ENCODE measurements at regions not wholly inside any gene's neighbourhood (a gene's known extent, or its start where the extent isn't known, plus 50 kb on each side); places are given as distances from the start of the nearest gene placed in this dataset.
"Not testable (repeated sequence)": the region's sequence is repeated elsewhere in the genome, so short reads cannot be mapped to it uniquely, and the experiment has no call there.

- no peak for DNase-seq
Observed at GRCh38 chr5:23451156-23451555, 56.3 kb upstream of the PRDM9 start.

DNA sequence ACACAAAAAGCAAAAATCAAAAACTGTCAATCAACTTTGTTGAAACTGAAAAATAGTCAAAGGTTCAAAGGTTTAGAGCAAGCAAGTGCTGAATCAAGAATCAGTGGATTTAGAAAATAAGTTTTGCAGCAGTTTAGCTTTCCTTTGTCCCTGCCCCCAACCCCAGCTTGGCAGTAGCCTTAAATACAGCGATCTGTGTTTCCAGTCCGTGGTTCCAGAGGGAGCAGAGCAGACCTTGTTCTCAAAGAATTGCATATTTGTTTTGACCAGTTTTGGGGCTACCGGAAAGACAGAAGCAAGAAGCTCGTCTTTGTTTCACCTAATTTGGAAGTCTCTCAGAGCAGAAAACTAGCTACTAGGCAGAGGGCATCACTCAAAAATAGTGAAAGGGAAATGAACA, 57.2 kb upstream of the PRDM9 start:
- no peak for DNase-seq

DNA sequence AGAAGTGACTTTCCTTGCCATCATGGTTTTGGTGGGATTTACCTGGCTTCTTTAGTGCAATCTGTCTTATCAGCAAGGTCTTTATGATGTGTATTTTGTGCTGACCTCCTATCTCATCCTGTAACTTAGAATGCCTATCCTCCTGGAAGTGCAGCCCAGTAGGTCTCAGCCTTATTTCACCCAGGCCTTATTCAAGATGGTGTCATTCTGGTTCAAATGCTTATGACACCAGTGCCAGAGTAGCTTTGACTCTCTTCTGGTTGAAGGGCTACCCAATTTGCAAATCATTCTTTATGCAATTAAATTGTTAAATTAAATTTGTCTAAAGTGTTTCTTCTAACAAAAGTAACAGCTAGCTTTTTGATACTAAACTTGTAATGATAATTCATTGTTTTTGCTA, 58.8 kb upstream of the PRDM9 start:
- DNase-seq = no peak

DNA sequence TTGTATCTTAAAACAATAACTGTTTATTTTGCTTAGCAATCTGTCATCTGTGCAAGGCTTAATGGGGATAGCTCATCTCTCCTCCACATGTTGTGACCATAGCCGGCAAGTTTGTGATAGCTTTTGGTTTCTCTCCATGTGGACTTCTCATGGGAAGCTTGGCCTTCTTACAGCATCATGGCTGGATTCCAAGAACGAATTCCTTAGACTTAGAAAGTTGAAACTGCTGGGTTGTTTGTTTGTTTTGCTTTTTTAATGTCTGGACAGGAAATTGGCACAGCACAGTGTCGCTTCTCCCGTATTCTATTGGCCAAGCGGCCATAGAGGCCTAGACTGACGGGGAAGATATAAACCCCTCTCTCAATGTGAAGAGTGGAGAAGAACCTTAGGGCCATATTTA, 61.0 kb upstream of the PRDM9 start:
- DNase-seq = no peak

DNA sequence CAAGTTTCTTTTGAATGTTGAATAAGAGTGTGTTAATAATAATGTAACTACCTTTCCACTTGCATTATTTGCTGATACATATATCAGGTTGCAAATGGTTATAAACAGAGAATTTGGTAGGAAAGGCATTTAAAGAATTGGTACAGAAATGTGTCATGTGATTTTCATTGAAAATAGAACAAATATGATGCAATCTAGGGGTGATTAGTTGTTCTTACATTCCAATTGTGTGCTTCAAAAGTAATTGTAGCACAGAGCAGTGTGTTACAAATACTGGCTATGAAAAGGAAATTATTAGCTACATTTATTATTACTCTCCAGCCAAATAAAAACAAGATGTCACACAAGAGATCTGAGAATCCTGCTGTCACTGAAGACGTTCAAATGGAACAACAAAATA, 61.8 kb upstream of the PRDM9 start:
- no peak for DNase-seq

DNA sequence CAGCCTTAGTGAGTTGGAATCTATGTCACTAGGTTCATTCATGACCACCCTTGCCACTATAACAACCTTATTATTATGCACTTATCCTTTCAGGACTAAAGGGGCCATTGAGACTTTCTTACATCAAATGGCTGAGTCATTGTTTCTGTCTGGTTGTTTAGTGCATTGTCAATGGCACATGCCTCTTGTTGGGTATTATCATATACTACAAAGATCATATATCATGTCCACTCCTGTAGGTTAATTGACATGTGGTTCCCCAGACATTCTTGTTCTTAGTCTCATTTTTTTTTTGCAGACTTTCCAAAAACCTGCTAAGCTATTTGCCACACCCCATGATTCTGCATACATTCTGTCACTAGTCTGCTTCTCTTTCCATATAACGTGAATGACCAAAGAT, 66.7 kb upstream of the PRDM9 start:
- no peak for DNase-seq

- DNase-seq = no peak
Observed at GRCh38 chr5:23437011-23437410, 70.4 kb upstream of the PRDM9 start.

DNA sequence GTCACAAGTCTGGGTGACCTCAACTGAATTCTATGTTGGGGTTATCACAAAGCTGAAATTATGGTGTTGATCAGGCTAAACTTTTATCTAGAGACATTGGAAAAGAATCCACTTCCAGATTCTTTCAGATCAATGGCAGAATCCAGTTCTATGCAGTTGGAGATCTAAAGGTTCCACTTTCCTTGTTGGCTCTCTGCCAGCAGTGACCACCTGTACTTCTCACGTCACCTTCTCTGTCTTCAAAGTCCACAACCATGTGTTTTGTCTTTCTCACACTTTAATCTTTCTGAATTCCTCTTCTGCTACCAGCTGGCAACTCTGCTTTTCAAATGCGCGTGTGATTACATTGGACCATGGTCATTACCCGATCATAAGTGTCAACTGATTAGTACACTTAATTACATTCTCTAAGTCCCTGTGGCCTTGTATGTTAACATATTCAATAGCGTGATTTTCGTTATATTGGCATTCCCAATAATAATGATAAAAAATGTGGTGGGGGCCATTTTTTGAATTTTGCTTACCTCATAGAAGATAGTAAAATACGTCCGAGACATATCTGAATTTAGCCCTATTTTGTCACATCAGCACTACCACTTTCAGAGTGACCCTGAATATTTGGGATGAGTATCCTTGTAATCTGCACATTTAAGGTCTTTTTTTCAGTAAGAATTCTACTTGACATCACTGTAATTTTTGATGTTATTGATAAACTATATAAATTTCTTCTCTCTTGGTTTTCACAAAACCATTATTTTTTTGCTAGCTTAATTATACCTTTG, 73.7 kb upstream of the PRDM9 start:
- DNase-seq = no peak

GRCh38 chr5:23428705-23429104, 78.7 kb upstream of the PRDM9 start:
- no peak for DNase-seq

DNA sequence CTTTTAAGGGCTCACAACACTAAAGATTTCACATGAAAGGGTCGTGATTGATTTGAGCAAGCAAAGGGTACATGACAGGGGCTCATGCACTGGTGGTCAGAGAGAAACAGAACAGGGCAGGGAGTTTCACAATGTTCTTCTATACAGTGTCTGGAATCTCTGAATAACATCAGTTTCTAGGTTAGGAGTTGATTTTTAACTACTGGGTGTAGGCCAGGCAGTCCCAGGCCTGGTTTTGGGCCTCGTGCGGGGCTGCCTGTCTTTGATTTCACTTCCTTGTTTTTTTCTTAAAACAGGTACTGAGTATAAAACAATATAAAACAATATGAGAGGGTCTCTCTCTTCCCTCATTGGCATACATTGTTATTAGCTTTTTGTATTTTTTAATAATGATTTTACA, 87.2 kb upstream of the PRDM9 start:
- DNase-seq = not testable (repeated sequence)

DNA sequence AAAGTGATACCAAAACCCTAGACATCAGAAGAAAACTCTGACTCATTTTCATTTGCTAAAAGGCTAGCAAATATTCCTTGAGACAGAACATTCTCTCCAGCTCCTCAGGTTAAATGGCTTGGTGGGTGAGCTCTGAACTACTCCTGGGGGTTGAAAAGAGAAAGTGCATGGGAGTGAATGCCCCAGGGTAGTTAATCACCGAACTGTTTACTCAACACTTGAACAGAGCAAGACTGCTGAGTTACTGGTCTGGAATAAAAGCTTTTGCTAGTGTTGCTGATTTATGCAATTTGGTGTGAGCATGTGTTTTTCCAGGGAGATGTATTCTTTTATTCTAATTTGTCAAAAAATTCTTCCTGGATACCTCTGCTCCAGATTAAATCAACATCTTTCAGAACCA, 88.3 kb upstream of the PRDM9 start:
- no peak for DNase-seq

DNA sequence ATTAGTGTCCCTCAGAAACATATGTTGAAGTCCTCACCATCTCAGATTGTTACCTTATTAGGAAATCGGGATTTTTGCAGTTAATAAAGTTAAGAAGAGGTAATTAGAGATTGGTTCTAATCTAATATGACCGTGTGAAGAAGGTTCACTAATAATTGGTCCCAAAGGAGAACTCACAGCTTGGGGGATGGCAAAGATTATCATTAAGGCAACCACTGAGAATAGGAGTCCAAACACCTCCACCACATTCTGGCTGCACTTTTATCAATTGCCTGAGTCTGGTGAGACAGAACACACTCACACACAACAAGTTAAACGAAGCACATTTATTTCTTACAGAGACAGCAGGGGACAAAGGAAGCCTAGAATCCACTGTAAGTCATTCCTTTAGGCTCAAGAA, 94.9 kb upstream of the PRDM9 start:
- no peak for DNase-seq

DNA sequence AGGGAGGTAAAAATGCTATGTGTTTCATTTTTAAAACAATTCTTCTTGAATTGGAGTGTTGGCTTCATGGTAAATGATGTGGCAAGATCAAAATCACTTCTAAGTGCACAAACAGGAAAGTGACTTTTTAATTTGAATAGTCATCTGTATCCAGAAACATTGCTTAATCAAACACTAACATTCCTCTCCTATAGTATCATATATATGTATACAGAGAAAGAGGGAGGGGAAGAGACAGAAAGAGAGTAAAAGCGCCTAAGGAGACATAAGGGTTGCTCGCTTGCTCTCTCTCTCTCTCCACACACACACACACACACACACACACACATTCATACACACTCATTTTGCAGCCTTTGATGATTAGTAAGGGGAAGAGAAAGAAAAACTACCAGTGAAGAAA, 95.4 kb upstream of the PRDM9 start:
- DNase-seq = no peak

DNA sequence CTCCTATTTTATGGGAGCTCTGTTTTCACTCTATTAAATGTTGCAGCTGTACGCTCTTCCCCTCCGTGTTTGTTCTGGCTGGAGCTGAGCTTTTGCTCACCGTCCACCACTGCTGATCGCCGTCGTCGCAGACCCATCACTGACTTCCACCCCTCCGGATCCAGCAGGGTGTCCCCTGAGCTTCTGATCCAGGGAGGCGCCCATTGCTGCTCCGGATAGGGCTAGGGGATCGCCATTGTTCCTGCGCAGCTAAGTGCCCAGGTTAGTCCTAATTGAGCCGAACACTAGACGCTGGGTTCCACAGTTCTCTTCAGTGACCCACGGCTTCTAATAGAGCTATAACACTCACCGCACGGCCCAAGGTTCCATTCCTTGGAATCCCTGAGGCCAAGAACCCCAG, 96.2 kb upstream of the PRDM9 start:
- DNase-seq = no peak

DNA sequence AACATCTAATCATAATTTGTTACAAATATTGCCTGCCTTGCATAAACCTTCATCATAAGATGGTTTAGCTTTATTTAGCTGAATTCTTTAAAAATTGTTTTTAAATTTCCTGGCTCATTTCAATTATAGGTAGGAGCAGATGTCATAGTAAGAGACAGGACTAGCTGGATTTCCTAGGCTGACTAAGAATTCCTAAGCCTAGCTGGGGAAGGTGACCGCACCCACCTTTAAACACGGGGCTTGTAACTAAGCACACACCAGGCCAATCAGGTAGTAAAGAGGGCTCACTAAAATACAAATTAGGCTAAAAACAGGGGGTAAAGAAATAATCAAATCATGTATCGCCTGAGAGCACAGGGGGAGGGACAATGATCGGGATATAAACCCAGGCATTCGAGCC, 96.6 kb upstream of the PRDM9 start:
- DNase-seq = not testable (repeated sequence)

DNA sequence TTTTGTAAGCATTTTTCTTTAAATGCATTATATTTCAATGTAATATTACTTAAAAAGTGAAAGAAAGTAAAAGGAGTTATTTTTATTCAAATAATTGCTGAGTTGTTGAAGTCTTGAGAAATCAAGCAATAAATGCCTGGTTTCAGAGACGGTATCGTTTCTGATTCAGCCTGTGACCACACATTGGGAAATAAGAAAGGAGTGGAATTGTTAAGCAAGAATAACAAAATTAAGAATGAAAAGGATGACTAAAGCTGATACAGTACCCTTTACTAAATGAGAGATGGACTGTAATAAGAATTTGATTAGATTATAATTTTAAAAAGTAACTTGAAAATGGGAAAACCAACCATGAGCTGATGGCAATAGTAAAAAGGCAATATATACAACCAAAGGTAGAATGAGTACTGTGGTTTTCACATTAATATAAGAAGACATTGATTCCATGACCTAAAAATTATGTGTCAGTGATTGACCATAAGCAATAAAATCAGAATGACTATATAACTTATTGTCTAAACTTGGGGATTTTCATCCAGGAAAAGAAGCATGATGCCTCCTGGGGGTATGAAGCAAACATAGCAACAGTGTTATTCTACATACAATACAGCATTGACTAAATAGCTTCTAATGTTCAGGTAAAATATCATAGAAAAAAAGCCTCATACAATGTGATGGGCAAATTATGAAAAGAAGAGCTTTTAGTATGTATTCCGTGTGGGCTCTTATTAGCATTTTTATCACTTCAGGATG, 101.9 kb upstream of the PRDM9 start:
- DNase-seq = no peak

- no peak for DNase-seq
Observed at GRCh38 chr5:23402585-23402984, 104.8 kb upstream of the PRDM9 start.

- no peak for DNase-seq
Observed at GRCh38 chr5:23400951-23401350, 106.5 kb upstream of the PRDM9 start.

DNA sequence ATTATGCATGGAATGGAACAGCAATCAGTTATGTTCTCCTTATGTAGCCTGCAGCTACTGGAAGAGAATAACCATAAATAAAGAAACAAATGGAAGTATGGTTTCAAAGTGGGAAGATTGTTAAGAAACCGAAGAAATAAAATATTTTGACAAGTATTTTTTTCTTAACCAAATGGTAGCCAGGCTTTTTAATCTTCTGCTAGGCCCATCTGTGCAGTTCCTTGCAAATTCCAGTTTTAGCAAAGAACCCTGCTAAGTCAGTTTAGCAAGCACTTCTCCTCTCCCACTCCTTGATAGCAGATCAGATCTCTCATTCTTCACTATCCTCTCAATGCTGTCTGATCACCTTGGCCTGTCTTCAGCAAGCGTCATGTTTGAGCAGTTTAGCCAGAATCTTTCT, 111.1 kb upstream of the PRDM9 start:
- DNase-seq = no peak

GRCh38 chr5:23389291-23390101, 117.9 kb upstream of the PRDM9 start:
- no peak for DNase-seq

DNA sequence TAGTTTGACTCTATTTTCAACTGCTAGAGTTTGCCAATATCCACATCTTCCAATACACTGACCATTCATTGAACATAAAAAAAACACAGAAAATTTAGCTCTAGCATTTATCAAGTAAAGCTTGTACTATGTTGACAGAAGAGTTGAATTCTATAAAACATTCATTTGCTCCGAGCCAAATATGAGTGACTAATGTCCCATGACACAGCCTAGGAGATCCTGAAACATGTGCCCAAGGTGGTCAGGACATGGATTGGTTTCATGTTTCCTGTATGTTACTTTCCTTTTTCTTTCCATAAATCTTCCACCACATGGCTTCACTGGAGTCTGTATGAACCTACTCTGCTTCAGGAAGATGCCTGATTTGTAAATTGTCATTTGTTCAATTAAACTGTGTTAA, 122.4 kb upstream of the PRDM9 start:
- no peak for DNase-seq

GRCh38 chr5:23372177-23372576, 135.2 kb upstream of the PRDM9 start:
- DNase-seq = no peak

GRCh38 chr5:23368393-23368792, 139.0 kb upstream of the PRDM9 start:
- no peak for DNase-seq

Data from C1 segment of cervical spinal cord (tissue), 14 donors.